LNCAP (cell line): ENCODE measurements at regions not wholly inside any gene's neighbourhood (a gene's known extent, or its start where the extent isn't known, plus 50 kb on each side); places are given as distances from the start of the nearest gene placed in this dataset.

Experiments
- CTCF ChIP-seq: fragments of 450-650 bp; IDR thresholded peaks from 2 replicates; pipeline ENCODE4 v1.5.1; 2017; ENCODE audit warnings: mild to moderate bottlenecking

- TF ChIP-seq CTCF: no peak
Observed at GRCh38 chr2:145314119-145314633, 794.3 kb upstream of the ZEB2 start.

- no peak for TF ChIP-seq CTCF
Observed at GRCh38 chr2:145305889-145306288, 786.0 kb upstream of the ZEB2 start.

- TF ChIP-seq CTCF: no peak
Observed at GRCh38 chr2:145304501-145304900, 784.6 kb upstream of the ZEB2 start.

GRCh38 chr2:145303536-145303935 lies 783.6 kb upstream of the ZEB2 start:
- TF ChIP-seq CTCF: no peak

- no peak for TF ChIP-seq CTCF
Observed at GRCh38 chr2:145302886-145303285, 783.0 kb upstream of the ZEB2 start.

- no peak for TF ChIP-seq CTCF
Observed at GRCh38 chr2:145302451-145302850, 782.5 kb upstream of the ZEB2 start.

- no peak for TF ChIP-seq CTCF
Observed at GRCh38 chr2:145299368-145299767, 779.4 kb upstream of the ZEB2 start.

GRCh38 chr2:145292166-145292565 lies 772.2 kb upstream of the ZEB2 start:
- no peak for TF ChIP-seq CTCF
